Liver (tissue), 3 donors: ENCODE measurements at regions not wholly inside any gene's neighbourhood (a gene's known extent, or its start where the extent isn't known, plus 50 kb on each side); places are given as distances from the start of the nearest gene placed in this dataset.
"Not testable (repeated sequence)": the region's sequence is repeated elsewhere in the genome, so short reads cannot be mapped to it uniquely, and the experiment has no call there.

ENCODE experiments used
- ATF3 ChIP-seq: IDR thresholded peaks from 2 replicates; pipeline ENCODE4 v1.6.1; 2016; ENCODE audit warnings: antibody characterized with exemption
- CTCF ChIP-seq: fragments of 150-350 bp; IDR thresholded peaks from 2 replicates; pipeline ENCODE4 v1.5.1; 2017; ENCODE audit warnings: improper control_type of control experiment, low read depth, low read length; ENCODE audit not compliant: missing input control
- FOXA1 ChIP-seq: IDR thresholded peaks from 2 replicates; pipeline ENCODE4 v1.6.1; 2016; ENCODE audit warnings: antibody characterized with exemption
- GABPA ChIP-seq, 2 donors: IDR thresholded peaks in 1 of 2; conservative IDR thresholded peaks in 1 of 2; 2 replicates each; pipeline ENCODE4 v1.6.1; 2016; ENCODE audit warnings: antibody characterized with exemption in 2 of 2, mild to moderate bottlenecking in 1 of 2, moderate library complexity in 1 of 2
- JUND ChIP-seq, 2 donors: IDR thresholded peaks; 2 replicates each; pipeline ENCODE4 v1.6.1; 2016; ENCODE audit warnings: antibody characterized with exemption in 2 of 2
- MAX ChIP-seq: IDR thresholded peaks from 2 replicates; pipeline ENCODE4 v1.6.1; 2016; ENCODE audit warnings: antibody characterized with exemption
- RAD21 ChIP-seq, 2 donors: IDR thresholded peaks; 2 replicates each; pipeline ENCODE4 v1.6.1; 2016; ENCODE audit warnings: antibody characterized with exemption in 2 of 2, mild to moderate bottlenecking in 2 of 2
- REST ChIP-seq: IDR thresholded peaks from 2 replicates; pipeline ENCODE4 v1.6.1; 2016; ENCODE audit warnings: antibody characterized with exemption, mild to moderate bottlenecking
- RXRA ChIP-seq, 2 donors: IDR thresholded peaks; 2 replicates each; pipeline ENCODE4 v1.6.1; 2017 to 2018; ENCODE audit warnings: antibody characterized with exemption in 2 of 2, mild to moderate bottlenecking in 1 of 2
- SP1 ChIP-seq: IDR thresholded peaks from 2 replicates; pipeline ENCODE4 v1.6.1; 2018; ENCODE audit warnings: antibody characterized with exemption, mild to moderate bottlenecking
- TAF1 ChIP-seq: conservative IDR thresholded peaks from 2 replicates; pipeline ENCODE4 v1.6.1; 2016; ENCODE audit warnings: antibody characterized with exemption, mild to moderate bottlenecking
- YY1 ChIP-seq: IDR thresholded peaks from 2 replicates; pipeline ENCODE4 v1.6.1; 2016; ENCODE audit warnings: antibody characterized with exemption, mild to moderate bottlenecking
- ZBTB33 ChIP-seq: IDR thresholded peaks from 2 replicates; pipeline ENCODE4 v1.6.1; 2016; ENCODE audit warnings: antibody characterized with exemption
- donor health status: healthy.
- donor health status: healthy.

- TF ChIP-seq CTCF (peak; percentile 56), RXRA (IDR thresholded peaks at IDR 0.05) (peak in 1 of 2 donors; percentile 36), JUND (IDR thresholded peaks at IDR 0.05) (peak in 1 of 2 donors; percentile 42), RAD21 (IDR thresholded peaks at IDR 0.05) (peak; percentile 83), SP1 (peak; percentile 79), MAX (peak; percentile 15)
- TF ChIP-seq YY1; GABPA (IDR thresholded peaks at IDR 0.05 in 1 of 2, conservative IDR thresholded peaks at IDR 0.05 in 1 of 2); ZBTB33; ATF3; FOXA1; REST; TAF1: not testable (repeated sequence)
Measured at GRCh38 chr16:29114989-29115801, 130.3 kb downstream of the LAT start.
